HCT116 (cell line): ENCODE measurements at regions not wholly inside any gene's neighbourhood (a gene's known extent, or its start where the extent isn't known, plus 50 kb on each side); places are given as distances from the start of the nearest gene placed in this dataset.

Experiments
- ATAC-seq: fragments of 200-7000 bp; cut with Tn5 transposase; 2 replicates; pipeline ENCODE4 v1.9.1; 2020; ENCODE audit warnings: mild to moderate bottlenecking, moderate library complexity
- BruUV-seq: library from RNA; stranded (reverse); fragments of 400-500 nt; replicated peaks from 2 replicates; lab custom pipeline; 2021; lab: Mats Ljungman, UMichigan
- CTCF ChIA-PET: fragments of 300-600 bp; sonication (Branson Sonifier 250); formaldehyde crosslinking; loops from one replicate; lab custom pipeline; 2021; ENCODE audit warnings: antibody characterized with exemption; lab: Charles Lee
- POLR2A ChIA-PET: fragments of 300-600, 350-600 bp; sonication (Branson Sonifier 250); formaldehyde crosslinking; loops from one replicate; lab custom pipeline; 2021; ENCODE audit warnings: antibody characterized with exemption; lab: Charles Lee
- RAD21 ChIA-PET, 2 experiments: fragments of 300-600 bp; sonication (Branson Sonifier 250); formaldehyde crosslinking; loops; one replicate each; lab custom pipeline; 2023; ENCODE audit warnings: low total read pairs in 2 of 2; ENCODE audit not compliant: uncharacterized antibody in 2 of 2, unreplicated experiment in 2 of 2, low non-redundant PET in 1 of 2; lab: Charles Lee
- DNase-seq: peaks from one replicate; pipeline ENCODE4 v3.0.0-alpha.2; 2010; ENCODE audit warnings: low read depth, low spot score
- H2AFZ ChIP-seq: fragments of 200-600 bp; shearing (Covaris generic), sonication (generic); 2 replicates; pipeline ENCODE4 v1.6.1; 2017; ENCODE audit warnings: low read depth, mixed run types, mixed read lengths, antibody characterized with exemption, low read length; ENCODE audit not compliant: poor library complexity, severe bottlenecking
- H3K27ac ChIP-seq: 2 replicates; pipeline ENCODE4 v1.5.1; 2012; ENCODE audit warnings: low read depth, low read length
- H3K27me3 ChIP-seq: fragments of 200-600 bp; sonication (generic); 2 replicates; pipeline ENCODE4 v1.6.1; 2016; ENCODE audit warnings: mixed run types, low read length, mixed read lengths; ENCODE audit not compliant: insufficient read depth
- H3K36me3 ChIP-seq, 2 experiments: fragments of 200-500 bp in 1 of 2; fragments of 200-600 bp in 1 of 2; sonication (Bioruptor generic) in 1 of 2; sonication (generic) in 1 of 2; 2 replicates each; pipeline versions ENCODE4 v1.5.1 to v1.6.1; 2014 to 2016; ENCODE audit warnings: low read length in 2 of 2, inconsistent platforms in 1 of 2, mixed read lengths in 1 of 2, mixed run types in 1 of 2; ENCODE audit not compliant: insufficient read depth in 2 of 2, control insufficient read depth in 1 of 2
- H3K4me1 ChIP-seq, 2 experiments: fragments of 200-600 bp in 1 of 2; sonication (generic) in 1 of 2; 2 replicates each; pipeline versions ENCODE4 v1.5.1 to v1.6.1; 2012 to 2017; ENCODE audit warnings: low read length in 2 of 2, inconsistent platforms in 1 of 2, mild to moderate bottlenecking in 1 of 2, mixed read lengths in 1 of 2, mixed run types in 1 of 2, moderate library complexity in 1 of 2; ENCODE audit not compliant: insufficient read depth in 2 of 2, control insufficient read depth in 1 of 2
- H3K4me2 ChIP-seq: fragments of 200-600 bp; sonication (generic); 2 replicates; pipeline ENCODE4 v1.6.1; 2017; ENCODE audit warnings: mixed run types, low read length, mixed read lengths
- H3K4me3 ChIP-seq, 2 experiments: fragments of 200-600 bp in 1 of 2; sonication (generic) in 1 of 2; replicated peaks in 1 of 2; 2 replicates each; pipeline ENCODE4 v1.5.1; 2011 to 2016; ENCODE audit warnings: low read length in 2 of 2, control low read depth in 1 of 2, low read depth in 1 of 2, mild to moderate bottlenecking in 1 of 2, mixed read lengths in 1 of 2, mixed run types in 1 of 2
- H3K79me2 ChIP-seq: fragments of 200-600 bp; sonication (generic); 2 replicates; pipeline ENCODE4 v1.6.1; 2017; ENCODE audit warnings: mild to moderate bottlenecking, mixed run types, low read length, moderate library complexity, mixed read lengths; ENCODE audit not compliant: insufficient read depth
- H3K9ac ChIP-seq: fragments of 200-600 bp; sonication (generic); 2 replicates; pipeline ENCODE4 v1.6.1; 2016; ENCODE audit warnings: low read length, mixed read lengths
- H3K9me2 ChIP-seq: fragments of 200-600 bp; sonication (generic), shearing (Covaris generic); 2 replicates; pipeline ENCODE4 v1.6.1; 2017; ENCODE audit warnings: mixed run types, mild to moderate bottlenecking, moderate library complexity; ENCODE audit not compliant: insufficient read depth
- H3K9me3 ChIP-seq, 2 experiments: fragments of 200-500 bp in 1 of 2; fragments of 200-600 bp in 1 of 2; sonication (Bioruptor generic) in 1 of 2; sonication (generic) in 1 of 2; 2 replicates each; pipeline ENCODE4 v1.6.1; 2014 to 2017; ENCODE audit warnings: low read length in 2 of 2, mixed read lengths in 2 of 2, inconsistent platforms in 1 of 2, low read depth in 1 of 2, mild to moderate bottlenecking in 1 of 2, mixed run types in 1 of 2, moderate library complexity in 1 of 2; ENCODE audit not compliant: control insufficient read depth in 1 of 2, insufficient read depth in 1 of 2
- H4K20me1 ChIP-seq: fragments of 200-600 bp; sonication (generic), shearing (Covaris generic); 2 replicates; pipeline ENCODE4 v1.6.1; 2017; ENCODE audit warnings: mixed run types, mild to moderate bottlenecking, moderate library complexity; ENCODE audit not compliant: insufficient read depth
- CBX3 ChIP-seq: IDR thresholded peaks from 2 replicates; pipeline ENCODE4 v1.6.1; 2012; ENCODE audit warnings: low read depth
- CTCF ChIP-seq, 3 experiments: fragments of 200-600 bp in 1 of 3; sonication (generic) in 1 of 3; IDR thresholded peaks in 2 of 3; conservative IDR thresholded peaks in 1 of 3; 2 replicates each; pipeline ENCODE4 v1.5.1; 2012 to 2017; ENCODE audit warnings: low read depth in 2 of 3, low read length in 2 of 3, antibody characterized with exemption in 1 of 3, borderline replicate concordance in 1 of 3, control low read depth in 1 of 3, mild to moderate bottlenecking in 1 of 3, mixed read lengths in 1 of 3, mixed run types in 1 of 3, moderate library complexity in 1 of 3; ENCODE audit not compliant: insufficient read depth in 1 of 3
- ELF1 ChIP-seq: IDR thresholded peaks from 2 replicates; pipeline ENCODE4 v1.6.1; 2012; ENCODE audit warnings: low read depth, borderline replicate concordance
- JUND ChIP-seq: IDR thresholded peaks from 2 replicates; pipeline ENCODE4 v1.6.1; 2012
- POLR2A ChIP-seq: IDR thresholded peaks from 2 replicates; pipeline ENCODE4 v1.7.0; 2011; ENCODE audit warnings: borderline replicate concordance; ENCODE audit not compliant: insufficient read depth, insufficient read length; ENCODE audit errors: extremely low read depth
- REST ChIP-seq: IDR thresholded peaks from 2 replicates; pipeline ENCODE4 v1.6.1; 2012; ENCODE audit warnings: low read depth
- intact Hi-C: fragments of 100-400 bp; cut with micrococcal nuclease; formaldehyde crosslinking; loops from 2 replicates; pipeline ENCODE4 v1.10.0; 2022

- no peak for TF ChIP-seq ELF1
- TF ChIP-seq CBX3: no peak
These were observed 393.6 kb downstream of the GPAT3 start (continued) for GRCh38 chr4:83929550-83929949.

- no peak overlapping the region for H3K9ac ChIP-seq
- DNase-seq (no peak), ATAC-seq (no peak)
- no peaks in the 10 kb centered on the region for H3K27me3 ChIP-seq
- no peaks in the 10 kb centered on the region for H3K9me2 ChIP-seq
- H3K4me2 ChIP-seq: no peak overlapping the region
- no peaks in the 10 kb centered on the region for H3K9me3 ChIP-seq
- intact Hi-C loops: no loop called here
- no peaks in the 10 kb centered on the region for H3K79me2 ChIP-seq
- BruUV-seq: no TSS peak
- CTCF ChIA-PET: no interaction called here
- POLR2A ChIA-PET: no interaction called here
- no peaks in the 10 kb centered on the region for H3K36me3 ChIP-seq
- TF ChIP-seq JUND (no peak), CBX3 (no peak), REST (no peak)
- H3K4me3 ChIP-seq: no peak overlapping the region
- no peaks in the 10 kb centered on the region for H3K4me1 ChIP-seq
- no peaks in the 10 kb centered on the region for H4K20me1 ChIP-seq
- RAD21 ChIA-PET: no interaction called here
- no peak overlapping the region for H3K27ac ChIP-seq
- H2AFZ ChIP-seq: no peak overlapping the region
These were observed 391.0 kb downstream of the GPAT3 start for GRCh38 chr4:83926950-83927349.

GRCh38 chr4:83923341-83923740 is 387.4 kb downstream of the GPAT3 start:
- ChIA-PET CTCF (interaction anchor here (1.3 kb wide), 1 partner anchor 529 kb away, joined by 3 read pairs; no protein-coding TSS in a partner anchor), POLR2A (no interaction called here)
- no TSS peak for BruUV-seq

More at GRCh38 chr4:83923341-83923740, 387.4 kb downstream of the GPAT3 start:
- H2AFZ ChIP-seq: no peak overlapping the region
- no peaks in the 10 kb centered on the region for H3K9me3 ChIP-seq
- ATAC-seq: no peak
- H3K4me2 ChIP-seq: no peak overlapping the region
- no peaks in the 10 kb centered on the region for H3K36me3 ChIP-seq
- H3K79me2 ChIP-seq: no peaks in the 10 kb centered on the region
- TF ChIP-seq JUND: no peak
- TF ChIP-seq CTCF (IDR thresholded peaks at IDR 0.05 in 2 of 3, conservative IDR thresholded peaks at IDR 0.05 in 1 of 3; ENCODE audit: borderline replicate concordance in 1 of 3, insufficient read depth in 1 of 3, low read depth in 2 of 3, low read length in 2 of 3): no peak
- no peak for TF ChIP-seq POLR2A
- H3K4me3 ChIP-seq: no peak overlapping the region
- H3K27ac ChIP-seq: no peak overlapping the region
- H3K9ac ChIP-seq: no peak overlapping the region
- H3K9me2 ChIP-seq: no peaks in the 10 kb centered on the region
- no peaks in the 10 kb centered on the region for H4K20me1 ChIP-seq
- no peaks in the 10 kb centered on the region for H3K27me3 ChIP-seq
- no peaks in the 10 kb centered on the region for H3K4me1 ChIP-seq
- intact Hi-C loops: no loop called here
- no peak for DNase-seq
- RAD21 ChIA-PET: no interaction called here
